ENCODE measurements at regions not wholly inside any gene's neighbourhood (a gene's known extent, or its start where the extent isn't known, plus 50 kb on each side); places are given as distances from the start of the nearest gene placed in this dataset.

DNA sequence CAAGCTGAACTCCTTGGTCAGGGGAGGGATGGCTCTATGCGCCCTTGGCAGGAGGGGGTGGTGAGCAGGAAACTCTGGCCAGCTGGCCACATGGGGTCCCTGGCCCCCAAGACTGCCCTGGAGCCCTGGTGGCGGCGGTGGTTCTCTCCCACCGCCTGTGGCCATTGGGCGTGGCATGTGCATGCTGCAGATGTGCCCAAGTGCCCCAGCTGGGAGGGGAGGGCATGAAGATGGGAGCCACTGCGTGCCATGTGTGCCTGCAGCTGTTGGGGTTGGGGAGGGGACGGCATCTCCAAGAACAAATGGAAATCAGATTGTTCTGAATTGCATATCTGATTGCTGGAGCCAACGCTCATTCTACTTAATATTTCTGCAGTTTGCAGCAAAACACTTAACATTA, 115.7 kb upstream of the IGF1 start:
- ChIA-PET POLR2A (no interaction called here), CTCF (no interaction called here)
- DNase-seq (ENCODE audit: extremely low spot score), result no peak
- TF ChIP-seq LEF1 (IDR thresholded peaks at IDR 0.05; ENCODE audit: borderline replicate concordance) (no peak), ARNT (IDR thresholded peaks at IDR 0.05) (no peak), FOXA1 (IDR thresholded peaks at IDR 0.05) (no peak)

- TF ChIP-seq HDGF (IDR thresholded peaks at IDR 0.05; ENCODE audit: borderline replicate concordance), result no peak
- no peak for TF ChIP-seq BHLHE40 (IDR thresholded peaks at IDR 0.05; ENCODE audit: borderline replicate concordance)
- TF ChIP-seq ELF4 (IDR thresholded peaks at IDR 0.05), result no peak
- no peak for TF ChIP-seq FOXA1 (IDR thresholded peaks at IDR 0.05)
- TF ChIP-seq ARNT (IDR thresholded peaks at IDR 0.05), result no peak
- no peak for TF ChIP-seq ZNF384 (IDR thresholded peaks at IDR 0.05)
- no peak for TF ChIP-seq NFRKB (IDR thresholded peaks at IDR 0.05)
- no peak for TF ChIP-seq FOXK2 (IDR thresholded peaks at IDR 0.05)
- no peak for TF ChIP-seq LEF1 (IDR thresholded peaks at IDR 0.05; ENCODE audit: borderline replicate concordance)
- no peak for TF ChIP-seq SUZ12 (IDR thresholded peaks at IDR 0.05)
- TF ChIP-seq L3MBTL2 (conservative IDR thresholded peaks at IDR 0.05), result no peak
- no peak for TF ChIP-seq TARDBP (IDR thresholded peaks at IDR 0.05)
- ChIA-PET CTCF (no interaction called here), POLR2A (no interaction called here)
- DNase-seq (ENCODE audit: extremely low spot score), result no peak
Observed at GRCh38 chr12:102595315-102595714, 115.0 kb upstream of the IGF1 start.

- POLR2A ChIA-PET, result no interaction called here
- TF ChIP-seq HDGF (IDR thresholded peaks at IDR 0.05; ENCODE audit: borderline replicate concordance), result no peak
- TF ChIP-seq BHLHE40 (IDR thresholded peaks at IDR 0.05; ENCODE audit: borderline replicate concordance), result no peak
- TF ChIP-seq LEF1 (IDR thresholded peaks at IDR 0.05; ENCODE audit: borderline replicate concordance), result no peak
- TF ChIP-seq SP1 (IDR thresholded peaks at IDR 0.05), result no peak
- TF ChIP-seq TARDBP (IDR thresholded peaks at IDR 0.05), result no peak
- no peak for TF ChIP-seq FOXK2 (IDR thresholded peaks at IDR 0.05)
- CTCF ChIA-PET, result no interaction called here
- DNase-seq (ENCODE audit: extremely low spot score), result no peak
Observed at GRCh38 chr12:102593134-102593533, 112.8 kb upstream of the IGF1 start.

- DNase-seq (ENCODE audit: extremely low spot score), result no peak
- TF ChIP-seq BHLHE40 (IDR thresholded peaks at IDR 0.05; ENCODE audit: borderline replicate concordance) (no peak), FOXA1 (IDR thresholded peaks at IDR 0.05) (no peak), FOXM1 (IDR thresholded peaks at IDR 0.05; ENCODE audit: borderline replicate concordance) (no peak), ZNF384 (IDR thresholded peaks at IDR 0.05) (no peak), ELF4 (IDR thresholded peaks at IDR 0.05) (no peak), CTBP1 (IDR thresholded peaks at IDR 0.05; ENCODE audit: borderline replicate concordance) (no peak), FOXK2 (IDR thresholded peaks at IDR 0.05) (no peak), TARDBP (IDR thresholded peaks at IDR 0.05) (no peak), LEF1 (IDR thresholded peaks at IDR 0.05; ENCODE audit: borderline replicate concordance) (no peak), SP1 (IDR thresholded peaks at IDR 0.05) (no peak), L3MBTL2 (conservative IDR thresholded peaks at IDR 0.05) (no peak), HDGF (IDR thresholded peaks at IDR 0.05; ENCODE audit: borderline replicate concordance) (no peak), NFRKB (IDR thresholded peaks at IDR 0.05) (no peak), SUZ12 (IDR thresholded peaks at IDR 0.05) (no peak)
- POLR2A ChIA-PET, result no interaction called here
- CTCF ChIA-PET, result no interaction called here
Observed at GRCh38 chr12:102592134-102592533, 111.8 kb upstream of the IGF1 start.

- POLR2A ChIA-PET, result no interaction called here
- CTCF ChIA-PET, result no interaction called here
- no peak for DNase-seq (ENCODE audit: extremely low spot score)
- TF ChIP-seq SP1 (IDR thresholded peaks at IDR 0.05) (no peak), NFRKB (IDR thresholded peaks at IDR 0.05) (no peak), FOXK2 (IDR thresholded peaks at IDR 0.05) (no peak), FOXA1 (IDR thresholded peaks at IDR 0.05) (no peak), TARDBP (IDR thresholded peaks at IDR 0.05) (no peak), ZNF384 (IDR thresholded peaks at IDR 0.05) (no peak), ELF4 (IDR thresholded peaks at IDR 0.05) (no peak), FOXM1 (IDR thresholded peaks at IDR 0.05; ENCODE audit: borderline replicate concordance) (no peak), ARNT (IDR thresholded peaks at IDR 0.05) (no peak), LEF1 (IDR thresholded peaks at IDR 0.05; ENCODE audit: borderline replicate concordance) (no peak), PKNOX1 (IDR thresholded peaks at IDR 0.05) (no peak), SUZ12 (IDR thresholded peaks at IDR 0.05) (no peak), CTBP1 (IDR thresholded peaks at IDR 0.05; ENCODE audit: borderline replicate concordance) (no peak), BHLHE40 (IDR thresholded peaks at IDR 0.05; ENCODE audit: borderline replicate concordance) (no peak), HDGF (IDR thresholded peaks at IDR 0.05; ENCODE audit: borderline replicate concordance) (no peak), L3MBTL2 (conservative IDR thresholded peaks at IDR 0.05) (no peak)
Observed at GRCh38 chr12:102573237-102573636, 92.9 kb upstream of the IGF1 start.

DNA sequence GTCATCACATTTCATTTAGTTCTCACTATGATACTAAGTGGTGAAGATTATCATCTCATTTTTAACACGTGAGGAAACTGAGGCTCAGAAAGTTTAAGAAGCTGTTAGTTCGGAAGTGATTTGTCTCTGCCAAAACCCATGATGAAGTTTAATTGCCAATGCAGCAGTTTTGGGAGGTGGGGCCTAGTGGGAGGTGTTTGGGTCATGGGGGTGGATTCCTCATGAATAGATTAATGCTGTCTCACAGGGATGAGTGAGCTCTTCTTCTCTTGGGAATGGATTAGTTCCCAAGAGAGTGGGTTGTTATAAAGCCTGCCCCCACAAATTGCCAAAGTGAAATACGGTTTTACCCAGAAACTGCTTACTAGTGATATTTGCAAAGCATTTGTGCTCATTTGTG, 91.5 kb upstream of the IGF1 start:
- no peak for DNase-seq (ENCODE audit: extremely low spot score)
- POLR2A ChIA-PET, result no interaction called here
- TF ChIP-seq SUZ12 (IDR thresholded peaks at IDR 0.05) (no peak), HDGF (IDR thresholded peaks at IDR 0.05; ENCODE audit: borderline replicate concordance) (no peak), L3MBTL2 (conservative IDR thresholded peaks at IDR 0.05) (no peak), CTBP1 (IDR thresholded peaks at IDR 0.05; ENCODE audit: borderline replicate concordance) (no peak), FOXM1 (IDR thresholded peaks at IDR 0.05; ENCODE audit: borderline replicate concordance) (no peak), ELF4 (IDR thresholded peaks at IDR 0.05) (no peak), ARNT (IDR thresholded peaks at IDR 0.05) (no peak), NFRKB (IDR thresholded peaks at IDR 0.05) (no peak), BHLHE40 (IDR thresholded peaks at IDR 0.05; ENCODE audit: borderline replicate concordance) (no peak), TARDBP (IDR thresholded peaks at IDR 0.05) (no peak), FOXK2 (IDR thresholded peaks at IDR 0.05) (no peak), FOXA1 (IDR thresholded peaks at IDR 0.05) (no peak), SP1 (IDR thresholded peaks at IDR 0.05) (no peak), ZNF384 (IDR thresholded peaks at IDR 0.05) (no peak), LEF1 (IDR thresholded peaks at IDR 0.05; ENCODE audit: borderline replicate concordance) (no peak), PKNOX1 (IDR thresholded peaks at IDR 0.05) (no peak)
- CTCF ChIA-PET, result no interaction called here

DNA sequence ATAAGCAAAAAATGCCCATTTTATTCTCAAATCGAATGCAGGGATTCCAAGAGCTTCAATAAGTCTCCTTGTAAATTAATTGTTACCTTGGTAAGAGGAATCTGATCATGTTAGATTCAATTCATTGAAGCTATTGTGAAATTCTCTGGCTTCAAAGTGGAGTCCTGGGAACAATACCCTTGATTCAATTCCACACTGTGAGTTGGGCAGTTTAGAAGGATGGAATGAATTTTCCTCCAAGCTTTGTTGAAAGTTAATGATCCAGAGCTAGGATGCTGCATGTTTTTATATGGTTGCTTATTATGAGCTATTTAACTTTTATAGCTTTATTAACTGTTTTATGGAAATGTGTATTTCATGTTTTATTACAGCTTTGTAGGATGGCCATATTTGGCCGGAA, 89.9 kb upstream of the IGF1 start:
- ChIA-PET POLR2A (no interaction called here), CTCF (no interaction called here)
- no peak for DNase-seq (ENCODE audit: extremely low spot score)
- TF ChIP-seq L3MBTL2 (conservative IDR thresholded peaks at IDR 0.05), result no peak
- TF ChIP-seq ZNF384 (IDR thresholded peaks at IDR 0.05), result no peak
- TF ChIP-seq ELF4 (IDR thresholded peaks at IDR 0.05), result no peak
- no peak for TF ChIP-seq BHLHE40 (IDR thresholded peaks at IDR 0.05; ENCODE audit: borderline replicate concordance)
- TF ChIP-seq SP1 (IDR thresholded peaks at IDR 0.05), result no peak
- no peak for TF ChIP-seq FOXM1 (IDR thresholded peaks at IDR 0.05; ENCODE audit: borderline replicate concordance)
- no peak for TF ChIP-seq SUZ12 (IDR thresholded peaks at IDR 0.05)
- TF ChIP-seq ARNT (IDR thresholded peaks at IDR 0.05), result no peak
